ENCODE measurements at regions not wholly inside any gene's neighbourhood (a gene's known extent, or its start where the extent isn't known, plus 50 kb on each side); places are given as distances from the start of the nearest gene placed in this dataset.

DNA sequence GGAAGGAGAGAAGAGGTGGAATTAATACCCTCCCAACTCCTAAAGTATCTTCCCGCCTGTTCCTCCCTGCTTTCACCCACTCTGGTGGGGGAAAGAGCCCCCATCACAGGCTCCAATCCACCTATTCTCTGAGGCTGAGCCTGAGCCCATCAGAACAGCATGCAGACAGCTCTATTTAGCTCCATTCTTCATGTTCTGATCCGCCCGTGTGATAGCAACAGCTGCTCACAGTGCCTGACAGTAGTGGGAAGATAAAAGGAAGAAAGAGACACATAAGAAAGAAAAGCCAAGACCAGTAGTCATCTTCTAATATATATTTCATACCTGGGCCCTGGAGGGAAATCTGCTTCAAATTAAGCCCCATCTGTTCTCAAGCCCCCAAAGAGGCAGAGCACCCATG is 80.3 kb upstream of the AKIP1 start:
- TF ChIP-seq, protein P1, sequence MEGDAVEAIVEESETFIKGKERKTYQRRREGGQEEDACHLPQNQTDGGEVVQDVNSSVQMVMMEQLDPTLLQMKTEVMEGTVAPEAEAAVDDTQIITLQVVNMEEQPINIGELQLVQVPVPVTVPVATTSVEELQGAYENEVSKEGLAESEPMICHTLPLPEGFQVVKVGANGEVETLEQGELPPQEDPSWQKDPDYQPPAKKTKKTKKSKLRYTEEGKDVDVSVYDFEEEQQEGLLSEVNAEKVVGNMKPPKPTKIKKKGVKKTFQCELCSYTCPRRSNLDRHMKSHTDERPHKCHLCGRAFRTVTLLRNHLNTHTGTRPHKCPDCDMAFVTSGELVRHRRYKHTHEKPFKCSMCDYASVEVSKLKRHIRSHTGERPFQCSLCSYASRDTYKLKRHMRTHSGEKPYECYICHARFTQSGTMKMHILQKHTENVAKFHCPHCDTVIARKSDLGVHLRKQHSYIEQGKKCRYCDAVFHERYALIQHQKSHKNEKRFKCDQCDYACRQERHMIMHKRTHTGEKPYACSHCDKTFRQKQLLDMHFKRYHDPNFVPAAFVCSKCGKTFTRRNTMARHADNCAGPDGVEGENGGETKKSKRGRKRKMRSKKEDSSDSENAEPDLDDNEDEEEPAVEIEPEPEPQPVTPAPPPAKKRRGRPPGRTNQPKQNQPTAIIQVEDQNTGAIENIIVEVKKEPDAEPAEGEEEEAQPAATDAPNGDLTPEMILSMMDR (IDR thresholded peaks at IDR 0.05; ENCODE audit: insufficient read depth, low read length, poor library complexity, severe bottlenecking), result no peak
- TF ChIP-seq EZH2phosphoT487 (conservative IDR thresholded peaks at IDR 0.05; ENCODE audit: low read length), result no peak
